Vagina (tissue), 2 donors: ENCODE measurements at regions not wholly inside any gene's neighbourhood (a gene's known extent, or its start where the extent isn't known, plus 50 kb on each side); places are given as distances from the start of the nearest gene placed in this dataset.
A peak's percentile ranks its signal among the peaks of the same experiment; 100 is the strongest.

ENCODE experiments used
- DNase-seq, 2 donors: peaks; one replicate each; pipeline ENCODE4 v3.0.0-alpha.2; 2017; ENCODE audit errors: extremely low spot score in 2 of 2
- H3K27ac ChIP-seq: fragments of 200-600 bp; sonication (generic); one replicate; pipeline ENCODE4 v1.5.1; 2019
- H3K27me3 ChIP-seq: fragments of 200-600 bp; sonication (generic); one replicate; pipeline ENCODE4 v1.5.1; 2019
- H3K36me3 ChIP-seq, 2 donors: fragments of 200-600 bp; sonication (generic); one replicate each; pipeline ENCODE4 v1.5.1; 2017 to 2019
- H3K4me1 ChIP-seq: fragments of 200-600 bp; sonication (generic); one replicate; pipeline ENCODE4 v1.5.1; 2019
- H3K4me3 ChIP-seq, 2 donors: fragments of 200-600 bp; sonication (generic); 1 replicate in 1 of 2; 2 replicates in 1 of 2; pipeline ENCODE4 v1.5.1; 2016 to 2019
- H3K9me3 ChIP-seq: fragments of 200-600 bp; sonication (generic); one replicate; pipeline ENCODE4 v1.5.1; 2019
- POLR2A ChIP-seq, 2 donors: fragments of 450-650 bp; IDR thresholded peaks; one replicate each; pipeline ENCODE4 v1.6.1; 2017; ENCODE audit warnings: antibody characterized with exemption in 2 of 2, mild to moderate bottlenecking in 2 of 2, moderate library complexity in 2 of 2
- POLR2AphosphoS5 ChIP-seq, 2 donors: sonication (generic); formaldehyde crosslinking; IDR thresholded peaks; one replicate each; pipeline ENCODE4 v1.9.0; 2017; ENCODE audit warnings: antibody characterized with exemption in 2 of 2, mild to moderate bottlenecking in 2 of 2, low read depth in 1 of 2; ENCODE audit not compliant: insufficient read depth in 1 of 2
- intact Hi-C: fragments of 100-400 bp; cut with DNase I; formaldehyde crosslinking; loops from one replicate; pipeline ENCODE4 v1.15.1; 2023
- TF ChIP-seq, protein P1 (sequence below), 3 experiments: fragments of 450-650 bp in 2 of 3; fragments of 200-600 bp in 1 of 3; sonication (generic) in 1 of 3; IDR thresholded peaks; one replicate each; pipeline ENCODE4 v1.5.1; 2017 to 2019; ENCODE audit warnings: antibody characterized with exemption in 3 of 3, mild to moderate bottlenecking in 2 of 3, moderate library complexity in 2 of 3

DNA sequence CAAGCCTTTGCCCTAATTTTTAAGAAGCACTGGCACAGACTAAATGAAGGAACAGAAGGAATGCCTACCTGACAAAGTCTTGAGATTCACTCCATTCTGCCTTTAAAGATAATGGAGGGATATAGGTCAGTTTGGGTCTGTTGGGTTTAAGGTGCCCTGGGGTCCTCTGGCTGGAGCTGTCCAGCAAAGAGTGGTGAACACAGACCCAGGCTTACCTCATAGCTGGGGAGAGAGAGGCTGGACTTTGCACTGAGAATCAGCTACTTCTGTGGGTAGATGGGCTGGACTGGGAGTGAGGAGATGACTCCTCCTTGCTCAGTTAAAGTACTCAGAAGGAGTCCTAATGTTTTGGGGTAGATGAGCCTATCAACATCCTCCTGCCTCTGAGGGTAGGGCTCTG lies 64.4 kb upstream of the CXCR4 start:
- intact Hi-C loops = no loop called here
- Histone ChIP-seq H3K4me3 (no peak overlapping the region), H3K9me3 (no peaks in the 10 kb centered on the region), H3K27me3 (no peaks in the 10 kb centered on the region), H3K27ac (no peak overlapping the region), H3K36me3 (no peaks in the 10 kb centered on the region), H3K4me1 (no peaks in the 10 kb centered on the region)
- TF ChIP-seq, protein P1, sequence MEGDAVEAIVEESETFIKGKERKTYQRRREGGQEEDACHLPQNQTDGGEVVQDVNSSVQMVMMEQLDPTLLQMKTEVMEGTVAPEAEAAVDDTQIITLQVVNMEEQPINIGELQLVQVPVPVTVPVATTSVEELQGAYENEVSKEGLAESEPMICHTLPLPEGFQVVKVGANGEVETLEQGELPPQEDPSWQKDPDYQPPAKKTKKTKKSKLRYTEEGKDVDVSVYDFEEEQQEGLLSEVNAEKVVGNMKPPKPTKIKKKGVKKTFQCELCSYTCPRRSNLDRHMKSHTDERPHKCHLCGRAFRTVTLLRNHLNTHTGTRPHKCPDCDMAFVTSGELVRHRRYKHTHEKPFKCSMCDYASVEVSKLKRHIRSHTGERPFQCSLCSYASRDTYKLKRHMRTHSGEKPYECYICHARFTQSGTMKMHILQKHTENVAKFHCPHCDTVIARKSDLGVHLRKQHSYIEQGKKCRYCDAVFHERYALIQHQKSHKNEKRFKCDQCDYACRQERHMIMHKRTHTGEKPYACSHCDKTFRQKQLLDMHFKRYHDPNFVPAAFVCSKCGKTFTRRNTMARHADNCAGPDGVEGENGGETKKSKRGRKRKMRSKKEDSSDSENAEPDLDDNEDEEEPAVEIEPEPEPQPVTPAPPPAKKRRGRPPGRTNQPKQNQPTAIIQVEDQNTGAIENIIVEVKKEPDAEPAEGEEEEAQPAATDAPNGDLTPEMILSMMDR (IDR thresholded peaks at IDR 0.05) = no peak
- no peak for TF ChIP-seq POLR2AphosphoS5 (IDR thresholded peaks at IDR 0.05; ENCODE audit: insufficient read depth in 1 of 2, low read depth in 1 of 2)
- TF ChIP-seq POLR2A (IDR thresholded peaks at IDR 0.05) = no peak
- peak in 1 of 2 donors; percentile 60 for DNase-seq

DNA sequence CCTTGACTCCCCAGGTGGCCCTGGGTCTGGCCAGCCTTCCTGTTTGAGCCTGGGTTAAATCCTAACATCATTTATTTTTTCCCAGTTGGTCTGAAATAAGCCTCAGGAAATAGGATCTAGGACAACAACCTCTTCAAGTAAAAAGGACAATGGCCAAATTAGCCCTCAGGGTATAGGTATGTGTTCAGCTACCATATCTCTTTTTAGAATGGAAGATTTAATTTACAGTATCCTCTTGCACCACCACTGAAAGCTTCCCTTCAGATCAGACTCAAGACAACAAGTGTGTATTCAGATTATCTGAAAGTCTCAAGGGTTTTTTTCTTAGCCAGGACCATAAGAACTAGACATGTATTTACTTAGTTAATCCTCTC lies 61.6 kb upstream of the CXCR4 start:
- Histone ChIP-seq H3K27ac (no peak overlapping the region), H3K36me3 (no peaks in the 10 kb centered on the region), H3K4me3 (no peak overlapping the region), H3K4me1 (no peaks in the 10 kb centered on the region), H3K9me3 (no peaks in the 10 kb centered on the region), H3K27me3 (no peaks in the 10 kb centered on the region)
- intact Hi-C loops = no loop called here
- no peak for DNase-seq
- TF ChIP-seq POLR2A (IDR thresholded peaks at IDR 0.05) (no peak), POLR2AphosphoS5 (IDR thresholded peaks at IDR 0.05; ENCODE audit: insufficient read depth in 1 of 2, low read depth in 1 of 2) (no peak)
- TF ChIP-seq, protein P1 (IDR thresholded peaks at IDR 0.05) = no peak

DNA sequence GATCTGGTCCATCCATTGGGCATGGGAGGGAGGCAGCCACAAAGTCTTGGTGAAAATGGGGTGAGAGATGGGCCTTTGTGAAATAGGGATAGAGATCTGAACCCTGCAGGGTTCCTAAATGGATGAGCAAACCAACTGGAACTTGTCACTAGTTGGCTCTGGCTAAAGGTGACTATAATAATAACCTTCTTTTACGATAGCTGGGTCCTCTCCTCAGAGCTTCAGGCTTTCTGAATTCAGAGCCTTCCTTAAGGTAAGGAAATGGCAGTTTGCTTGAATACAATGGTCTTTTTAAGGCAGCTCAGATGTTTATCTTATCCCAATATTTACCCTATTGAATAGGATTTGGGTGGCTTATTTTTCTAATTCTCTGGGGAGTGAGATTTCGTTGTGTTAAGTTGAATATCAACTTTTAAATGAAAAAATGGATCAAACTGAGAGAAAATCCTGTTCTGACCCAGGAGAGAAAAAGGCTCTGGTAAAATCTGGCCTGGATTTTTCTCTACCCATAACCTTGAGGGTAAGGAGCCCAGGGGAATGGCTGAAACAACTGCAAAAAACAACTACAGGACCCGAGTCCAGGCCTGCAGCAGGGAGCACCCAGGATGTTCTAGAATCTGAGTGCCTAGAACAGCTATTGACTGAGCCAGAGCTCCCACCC lies 61.1 kb upstream of the CXCR4 start:
- Histone ChIP-seq H3K27me3 (no peaks in the 10 kb centered on the region), H3K4me3 (no peak overlapping the region), H3K4me1 (no peaks in the 10 kb centered on the region), H3K9me3 (no peaks in the 10 kb centered on the region), H3K36me3 (no peaks in the 10 kb centered on the region), H3K27ac (no peak overlapping the region)
- peak in 1 of 2 donors; percentile 40 for DNase-seq
- TF ChIP-seq POLR2A (IDR thresholded peaks at IDR 0.05) (no peak), POLR2AphosphoS5 (IDR thresholded peaks at IDR 0.05; ENCODE audit: insufficient read depth in 1 of 2, low read depth in 1 of 2) (no peak)
- TF ChIP-seq, protein P1 (IDR thresholded peaks at IDR 0.05) = no peak
- intact Hi-C loops = no loop called here

DNA sequence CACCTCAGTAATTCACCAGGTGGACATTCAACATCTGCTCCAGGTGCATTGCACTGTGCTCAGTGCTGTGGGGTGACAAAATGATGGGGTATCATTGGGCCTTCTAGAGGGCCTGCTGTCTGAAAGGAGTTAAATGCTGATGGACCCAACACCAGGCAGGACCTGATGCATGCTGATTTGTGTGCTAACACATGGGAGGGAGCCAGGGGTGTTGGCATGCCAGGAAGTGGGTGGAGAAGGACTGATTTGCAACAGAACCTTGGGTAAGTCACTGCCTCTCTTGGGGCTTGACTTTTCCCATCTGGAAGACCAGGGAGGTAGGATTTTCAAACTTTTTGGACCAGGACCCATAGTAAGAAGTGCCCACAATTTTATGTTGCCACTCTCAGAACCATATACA lies 57.9 kb upstream of the CXCR4 start:
- DNase-seq = peak in 1 of 2 donors; percentile 76
- H3K4me1 ChIP-seq = no peaks in the 10 kb centered on the region
- no peak overlapping the region for H3K4me3 ChIP-seq
- no peaks in the 10 kb centered on the region for H3K36me3 ChIP-seq
- no peaks in the 10 kb centered on the region for H3K9me3 ChIP-seq
- intact Hi-C loops = no loop called here
- no peaks in the 10 kb centered on the region for H3K27me3 ChIP-seq
- no peak overlapping the region for H3K27ac ChIP-seq
- TF ChIP-seq, protein P1 (IDR thresholded peaks at IDR 0.05) = no peak
- no peak for TF ChIP-seq POLR2AphosphoS5 (IDR thresholded peaks at IDR 0.05; ENCODE audit: insufficient read depth in 1 of 2, low read depth in 1 of 2)
- no peak for TF ChIP-seq POLR2A (IDR thresholded peaks at IDR 0.05)

DNA sequence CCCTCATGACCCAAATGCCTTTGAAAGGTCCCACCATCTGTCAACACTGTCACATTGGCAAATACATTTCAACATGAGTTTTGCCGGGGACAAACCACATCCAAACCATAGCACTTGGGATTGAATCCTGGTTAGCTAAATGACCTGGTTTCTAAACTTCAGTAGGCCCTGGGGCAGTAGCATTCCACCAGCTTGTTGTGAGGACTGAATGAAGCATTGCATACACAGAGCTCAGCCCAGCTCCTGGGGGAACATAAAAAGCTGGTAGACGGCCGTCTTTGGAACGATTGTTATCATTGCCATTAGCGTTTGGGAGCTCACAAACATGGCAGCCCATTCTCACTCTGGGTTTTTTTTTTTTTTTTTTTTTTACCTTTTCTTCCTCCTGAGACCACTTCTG lies 57.5 kb upstream of the CXCR4 start:
- intact Hi-C loops = no loop called here
- peak in 1 of 2 donors; percentile 29 for DNase-seq

More for the DNA sequence above, 57.5 kb upstream of the CXCR4 start:
- H3K9me3 ChIP-seq = no peaks in the 10 kb centered on the region
- no peaks in the 10 kb centered on the region for H3K36me3 ChIP-seq
- H3K4me3 ChIP-seq = no peak overlapping the region
- no peaks in the 10 kb centered on the region for H3K27me3 ChIP-seq
- no peak overlapping the region for H3K27ac ChIP-seq
- H3K4me1 ChIP-seq = no peaks in the 10 kb centered on the region
- no peak for TF ChIP-seq POLR2A (IDR thresholded peaks at IDR 0.05)
- TF ChIP-seq POLR2AphosphoS5 (IDR thresholded peaks at IDR 0.05; ENCODE audit: insufficient read depth in 1 of 2, low read depth in 1 of 2) = no peak
- TF ChIP-seq, protein P1 (IDR thresholded peaks at IDR 0.05) = no peak
